ENCODE measurements at regions not wholly inside any gene's neighbourhood (a gene's known extent, or its start where the extent isn't known, plus 50 kb on each side); places are given as distances from the start of the nearest gene placed in this dataset.

- TF ChIP-seq CTCF (IDR thresholded peaks at IDR 0.05): no peak
- TF ChIP-seq POLR2A (IDR thresholded peaks at IDR 0.05): no peak
Measured at GRCh38 chr2:11097038-11097720, 58.1 kb upstream of the SLC66A3 start.

All from heart left ventricle (tissue), 13 donors.